ENCODE measurements at regions not wholly inside any gene's neighbourhood (a gene's known extent, or its start where the extent isn't known, plus 50 kb on each side); places are given as distances from the start of the nearest gene placed in this dataset.

GRCh38 chr13:74324338-74324737, 190.1 kb upstream of the KLF12 start:
- TF ChIP-seq STAT5B (CRISPR knock-in tag; IDR thresholded peaks at IDR 0.05) (no peak), CTCF (CRISPR knock-in tag; IDR thresholded peaks at IDR 0.05) (no peak), NAIF1 (CRISPR knock-in tag; IDR thresholded peaks at IDR 0.05; ENCODE audit: borderline replicate concordance) (no peak), POLR2A (IDR thresholded peaks at IDR 0.05; ENCODE audit: insufficient read depth in 1 of 2, low read depth in 2 of 2, low read length in 2 of 2) (no peak), NFIB (CRISPR knock-in tag; IDR thresholded peaks at IDR 0.05; ENCODE audit: borderline replicate concordance) (no peak)
